ENCODE measurements at regions not wholly inside any gene's neighbourhood (a gene's known extent, or its start where the extent isn't known, plus 50 kb on each side); places are given as distances from the start of the nearest gene placed in this dataset.

DNA sequence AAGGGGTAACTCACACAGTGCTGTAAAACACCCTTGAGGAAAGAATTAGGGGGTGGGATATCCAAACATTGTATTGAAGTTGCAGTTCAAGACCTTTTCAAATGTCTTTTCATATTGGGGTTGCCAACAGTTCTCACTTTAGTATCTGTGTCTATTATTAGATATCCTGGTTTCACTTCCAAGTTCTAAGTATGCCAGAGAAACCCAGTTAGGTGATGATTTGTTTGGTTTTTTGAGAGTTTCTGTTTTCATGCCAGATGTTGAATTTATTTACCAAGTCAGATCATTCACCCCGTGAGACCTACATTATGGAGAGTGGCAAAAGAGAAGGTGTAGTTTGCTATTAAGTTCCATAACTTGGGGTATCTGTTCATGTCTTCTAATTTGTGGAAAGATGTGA, 64.5 kb downstream of the C9orf152 start:
- TF ChIP-seq, protein P1, sequence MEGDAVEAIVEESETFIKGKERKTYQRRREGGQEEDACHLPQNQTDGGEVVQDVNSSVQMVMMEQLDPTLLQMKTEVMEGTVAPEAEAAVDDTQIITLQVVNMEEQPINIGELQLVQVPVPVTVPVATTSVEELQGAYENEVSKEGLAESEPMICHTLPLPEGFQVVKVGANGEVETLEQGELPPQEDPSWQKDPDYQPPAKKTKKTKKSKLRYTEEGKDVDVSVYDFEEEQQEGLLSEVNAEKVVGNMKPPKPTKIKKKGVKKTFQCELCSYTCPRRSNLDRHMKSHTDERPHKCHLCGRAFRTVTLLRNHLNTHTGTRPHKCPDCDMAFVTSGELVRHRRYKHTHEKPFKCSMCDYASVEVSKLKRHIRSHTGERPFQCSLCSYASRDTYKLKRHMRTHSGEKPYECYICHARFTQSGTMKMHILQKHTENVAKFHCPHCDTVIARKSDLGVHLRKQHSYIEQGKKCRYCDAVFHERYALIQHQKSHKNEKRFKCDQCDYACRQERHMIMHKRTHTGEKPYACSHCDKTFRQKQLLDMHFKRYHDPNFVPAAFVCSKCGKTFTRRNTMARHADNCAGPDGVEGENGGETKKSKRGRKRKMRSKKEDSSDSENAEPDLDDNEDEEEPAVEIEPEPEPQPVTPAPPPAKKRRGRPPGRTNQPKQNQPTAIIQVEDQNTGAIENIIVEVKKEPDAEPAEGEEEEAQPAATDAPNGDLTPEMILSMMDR (IDR thresholded peaks at IDR 0.05), result no peak
- no peak for TF ChIP-seq EZH2 (IDR thresholded peaks at IDR 0.05; ENCODE audit: borderline replicate concordance, insufficient read depth, low read depth, low read length, poor library complexity, severe bottlenecking)

All from B cell (primary cell).